H54 (cell line): ENCODE measurements at regions not wholly inside any gene's neighbourhood (a gene's known extent, or its start where the extent isn't known, plus 50 kb on each side); places are given as distances from the start of the nearest gene placed in this dataset.
"Not testable (repeated sequence)": the region's sequence is repeated elsewhere in the genome, so short reads cannot be mapped to it uniquely, and the experiment has no call there.

ENCODE experiments used
- DNase-seq: peaks from one replicate; pipeline ENCODE4 v3.0.0; 2011; ENCODE audit warnings: low spot score, mixed read lengths; ENCODE audit not compliant: insufficient read length
- FAIRE-seq: peaks from 3 replicates; lab custom pipeline; 2011; peaks lifted over from hg19 to GRCh38; lab: Jason Lieb, UNC
- POLR2A ChIP-seq: IDR thresholded peaks from 2 replicates; pipeline ENCODE4 v1.6.1; 2011; ENCODE audit warnings: low read depth, mild to moderate bottlenecking, low read length

DNA sequence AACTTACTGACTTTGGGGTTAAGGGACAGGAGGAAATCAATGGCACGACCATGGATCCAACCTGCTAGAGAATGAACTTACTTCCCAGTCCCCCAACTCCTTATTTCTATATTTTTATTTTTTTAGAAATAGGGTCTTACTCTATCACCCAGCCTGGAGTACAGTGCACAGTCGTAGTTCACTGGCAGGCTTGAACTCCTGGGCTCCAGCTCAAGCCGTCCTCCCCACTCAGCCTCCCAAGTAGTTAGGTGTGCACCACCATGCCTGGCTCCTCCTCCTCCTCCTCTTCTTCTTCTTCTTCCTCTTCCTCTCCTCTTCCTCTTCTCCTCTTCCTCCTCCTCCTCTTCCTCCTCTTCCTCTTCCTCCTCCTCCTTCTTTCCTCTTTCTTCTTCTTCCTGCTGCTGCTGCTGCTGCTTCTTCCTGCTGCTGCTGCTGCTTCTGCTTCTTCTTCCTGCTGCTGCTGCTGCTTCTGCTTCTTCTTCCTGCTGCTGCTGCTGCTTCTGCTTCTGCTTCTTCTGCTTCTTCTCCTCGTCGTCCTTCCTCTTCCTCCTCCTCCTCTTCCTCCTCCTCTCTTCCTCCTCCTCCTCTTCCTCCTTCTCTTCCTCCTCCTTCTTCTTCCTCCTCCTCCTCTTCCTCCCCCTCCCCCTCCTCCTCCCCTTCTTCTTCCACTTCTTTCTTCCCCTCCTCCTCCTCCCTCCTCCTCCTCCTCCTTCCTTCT is 390.1 kb upstream of the RGS6 start:
- DNase-seq (no peak), FAIRE-seq (no peak)
- no peak for TF ChIP-seq POLR2A

DNA sequence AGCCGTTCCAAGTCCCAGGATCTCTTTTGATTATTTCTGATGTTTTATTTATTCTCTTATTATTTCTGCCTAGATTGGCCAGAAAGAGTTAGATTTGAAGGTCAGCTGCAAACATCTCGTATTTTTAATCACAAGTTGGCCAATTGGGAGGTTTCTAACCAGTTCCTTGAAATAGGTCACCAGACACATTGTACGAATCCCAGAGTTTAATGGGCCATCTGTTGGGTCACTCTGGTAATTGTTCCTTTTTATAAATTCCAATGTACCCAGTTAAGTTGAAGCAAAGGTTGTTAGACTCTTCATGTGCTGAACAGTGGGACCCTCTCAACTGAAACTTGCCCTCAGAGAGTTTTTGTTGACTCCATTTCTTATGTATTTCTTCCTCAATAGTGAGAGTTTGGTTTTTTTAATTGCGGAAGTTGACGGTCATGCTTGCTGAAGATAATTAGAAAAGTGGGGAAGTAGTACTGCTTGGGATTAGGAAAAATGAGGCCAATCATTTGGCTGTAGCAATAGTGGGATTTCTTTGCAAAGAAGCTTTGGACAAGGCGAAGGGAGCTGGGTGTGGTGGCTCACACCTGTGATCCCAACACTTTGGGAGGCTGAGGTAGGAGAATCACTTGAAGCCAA is 382.7 kb upstream of the RGS6 start:
- no peak for TF ChIP-seq POLR2A
- no peak for DNase-seq
- FAIRE-seq, result no peak

GRCh38 chr14:71550367-71550766 is 381.9 kb upstream of the RGS6 start:
- no peak for TF ChIP-seq POLR2A
- no peak for FAIRE-seq
- DNase-seq, result no peak

DNA sequence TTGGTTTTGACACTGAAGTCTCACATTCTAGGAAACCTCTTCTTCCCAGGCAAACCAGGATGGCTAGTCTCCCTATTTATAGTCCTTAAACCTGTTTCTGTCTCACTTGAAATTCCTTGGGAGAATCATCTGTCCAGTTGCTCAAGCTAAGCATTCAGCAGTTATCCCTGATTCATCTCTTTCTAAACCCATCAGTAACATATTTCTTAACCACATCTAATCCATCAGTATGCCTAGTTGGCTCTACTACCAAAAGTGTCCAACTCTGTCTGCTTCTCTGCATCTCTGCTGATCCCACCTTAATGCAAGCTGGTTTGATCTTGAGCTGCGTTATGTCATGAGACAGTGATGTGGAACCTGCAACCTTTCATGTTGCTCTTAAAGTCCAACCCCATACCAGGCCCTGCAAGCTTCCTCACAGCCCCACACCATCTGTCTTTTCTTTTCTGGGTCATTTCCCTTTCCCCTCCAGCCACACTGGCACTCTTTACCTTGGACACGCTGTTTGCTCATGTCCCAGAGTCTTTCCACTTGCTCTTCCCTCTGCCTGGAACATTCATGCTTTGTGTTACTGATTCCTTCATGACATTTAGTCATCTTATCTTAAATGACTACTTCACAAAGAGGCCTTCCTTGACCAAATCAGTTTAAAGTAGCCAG is 380.8 kb upstream of the RGS6 start:
- no peak for DNase-seq
- TF ChIP-seq POLR2A, result no peak

DNA sequence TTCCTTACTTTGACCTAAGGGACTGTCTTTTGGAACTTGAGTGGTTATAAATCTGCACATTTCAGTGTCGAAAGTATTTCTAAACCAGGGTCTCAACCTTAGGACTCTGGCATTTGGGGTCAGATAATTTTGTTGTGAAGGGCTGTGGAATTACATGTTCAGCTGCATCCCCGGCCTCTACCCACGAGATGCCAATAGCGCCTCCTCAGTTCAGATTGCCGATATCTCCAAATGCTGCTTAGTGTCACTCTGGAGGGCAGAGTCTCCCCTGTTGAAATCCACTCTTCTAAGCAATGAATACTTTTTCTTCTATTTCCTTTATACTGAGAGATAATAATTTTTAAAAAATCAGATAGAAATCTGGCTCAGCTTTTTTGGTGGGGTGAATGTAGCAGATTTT is 379.4 kb upstream of the RGS6 start:
- DNase-seq (no peak), FAIRE-seq (no peak)
- TF ChIP-seq POLR2A, result no peak

More for the DNA sequence above, 380.8 kb upstream of the RGS6 start:
- FAIRE-seq, result no peak

GRCh38 chr14:71553779-71554178 is 378.4 kb upstream of the RGS6 start:
- no peak for DNase-seq
- FAIRE-seq, result no peak
- TF ChIP-seq POLR2A, result no peak

GRCh38 chr14:71554323-71554722 is 377.9 kb upstream of the RGS6 start:
- TF ChIP-seq POLR2A, result no peak
- FAIRE-seq (no peak), DNase-seq (no peak)

- no peak for DNase-seq
- TF ChIP-seq POLR2A, result no peak
- no peak for FAIRE-seq
Observed at GRCh38 chr14:71554959-71555612, 377.1 kb upstream of the RGS6 start.

- no peak for FAIRE-seq
- TF ChIP-seq POLR2A, result no peak
- no peak for DNase-seq
Observed at GRCh38 chr14:71555654-71556559, 376.3 kb upstream of the RGS6 start.

- FAIRE-seq (no peak), DNase-seq (no peak)
- no peak for TF ChIP-seq POLR2A
Observed at GRCh38 chr14:71556730-71557129, 375.5 kb upstream of the RGS6 start.

- no peak for FAIRE-seq
- no peak for DNase-seq
- no peak for TF ChIP-seq POLR2A
Observed at GRCh38 chr14:71557351-71557750, 374.9 kb upstream of the RGS6 start.

DNA sequence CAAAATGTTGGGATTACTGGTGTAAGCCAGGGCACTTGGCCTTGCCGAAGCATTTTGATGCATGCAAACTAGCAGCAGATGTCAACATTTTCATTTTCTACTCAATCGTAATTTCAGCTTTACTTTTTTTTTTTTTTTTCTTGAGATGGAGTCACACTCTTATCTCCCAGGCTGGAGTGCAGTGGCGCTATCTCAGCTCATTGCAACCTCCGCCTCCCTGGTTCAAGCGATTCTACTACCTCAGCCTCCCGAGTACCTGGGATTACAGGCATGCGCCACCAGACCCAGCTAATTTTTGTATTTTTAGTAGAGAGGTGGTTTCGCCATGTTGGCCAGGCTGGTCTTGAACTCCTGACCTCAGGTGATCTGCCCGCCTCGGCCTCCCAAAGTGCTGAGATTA is 373.3 kb upstream of the RGS6 start:
- DNase-seq, FAIRE-seq: not testable (repeated sequence)

GRCh38 chr14:71560751-71561150 is 371.5 kb upstream of the RGS6 start:
- no peak for FAIRE-seq

More at GRCh38 chr14:71560751-71561150, 371.5 kb upstream of the RGS6 start:
- no peak for DNase-seq
- no peak for TF ChIP-seq POLR2A
